Endothelial cell (in vitro differentiated cells): ENCODE measurements at regions not wholly inside any gene's neighbourhood (a gene's known extent, or its start where the extent isn't known, plus 50 kb on each side); places are given as distances from the start of the nearest gene placed in this dataset.

Experiments
- DNase-seq: peaks from one replicate; pipeline ENCODE4 v3.0.0; 2021; ENCODE audit warnings: low spot score
- H3K27ac Mint-ChIP-seq: one replicate; pipeline ENCODE4 v1.8.0; 2021; ENCODE audit warnings: mixed read lengths, inconsistent platforms; ENCODE audit not compliant: unreplicated experiment
- H3K27me3 Mint-ChIP-seq: one replicate; pipeline ENCODE4 v1.8.0; 2021; ENCODE audit warnings: mild to moderate bottlenecking, moderate library complexity, mixed read lengths, inconsistent platforms; ENCODE audit not compliant: unreplicated experiment
- H3K36me3 Mint-ChIP-seq: one replicate; pipeline ENCODE4 v1.8.0; 2021; ENCODE audit warnings: mild to moderate bottlenecking, low read depth, mixed read lengths, inconsistent platforms; ENCODE audit not compliant: unreplicated experiment
- H3K4me1 Mint-ChIP-seq: one replicate; pipeline ENCODE4 v1.8.0; 2021; ENCODE audit warnings: mild to moderate bottlenecking, mixed read lengths, inconsistent platforms; ENCODE audit not compliant: unreplicated experiment
- H3K4me3 Mint-ChIP-seq: one replicate; pipeline ENCODE4 v1.8.0; 2021; ENCODE audit warnings: mild to moderate bottlenecking, mixed read lengths, inconsistent platforms; ENCODE audit not compliant: unreplicated experiment
- H3K9me3 Mint-ChIP-seq: one replicate; pipeline ENCODE4 v1.8.0; 2021; ENCODE audit warnings: mixed read lengths, inconsistent platforms; ENCODE audit not compliant: unreplicated experiment
- TF ChIP-seq, protein P1 (sequence below): fragments of 200-600 bp; sonication (generic); IDR thresholded peaks from one replicate; pipeline ENCODE4 v1.5.0; 2021; ENCODE audit warnings: antibody characterized with exemption; ENCODE audit not compliant: unreplicated experiment

DNA sequence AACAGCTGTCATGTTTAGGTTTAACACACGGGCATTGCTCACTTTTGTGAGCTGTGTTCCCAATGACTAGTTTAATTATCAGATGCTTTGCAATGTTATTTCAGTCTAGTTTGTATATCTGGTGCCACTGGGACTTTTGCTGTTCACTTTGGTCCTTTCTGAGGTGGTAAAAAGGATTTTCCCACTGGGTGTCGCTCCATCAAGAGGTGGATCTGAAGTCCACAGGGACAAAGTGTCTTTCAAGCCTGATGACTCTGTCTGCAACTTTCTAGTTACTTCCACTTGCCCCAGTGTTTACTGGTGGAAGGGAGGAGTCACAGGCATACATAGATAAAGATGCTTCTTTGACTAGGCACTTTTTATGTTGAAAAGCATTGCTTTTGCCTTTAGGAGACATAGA lies 242.2 kb downstream of the HGF start:
- no peak overlapping the region for H3K4me3 Mint-ChIP-seq
- H3K4me1 Mint-ChIP-seq, result no peaks in the 10 kb centered on the region
- TF ChIP-seq, protein P1, sequence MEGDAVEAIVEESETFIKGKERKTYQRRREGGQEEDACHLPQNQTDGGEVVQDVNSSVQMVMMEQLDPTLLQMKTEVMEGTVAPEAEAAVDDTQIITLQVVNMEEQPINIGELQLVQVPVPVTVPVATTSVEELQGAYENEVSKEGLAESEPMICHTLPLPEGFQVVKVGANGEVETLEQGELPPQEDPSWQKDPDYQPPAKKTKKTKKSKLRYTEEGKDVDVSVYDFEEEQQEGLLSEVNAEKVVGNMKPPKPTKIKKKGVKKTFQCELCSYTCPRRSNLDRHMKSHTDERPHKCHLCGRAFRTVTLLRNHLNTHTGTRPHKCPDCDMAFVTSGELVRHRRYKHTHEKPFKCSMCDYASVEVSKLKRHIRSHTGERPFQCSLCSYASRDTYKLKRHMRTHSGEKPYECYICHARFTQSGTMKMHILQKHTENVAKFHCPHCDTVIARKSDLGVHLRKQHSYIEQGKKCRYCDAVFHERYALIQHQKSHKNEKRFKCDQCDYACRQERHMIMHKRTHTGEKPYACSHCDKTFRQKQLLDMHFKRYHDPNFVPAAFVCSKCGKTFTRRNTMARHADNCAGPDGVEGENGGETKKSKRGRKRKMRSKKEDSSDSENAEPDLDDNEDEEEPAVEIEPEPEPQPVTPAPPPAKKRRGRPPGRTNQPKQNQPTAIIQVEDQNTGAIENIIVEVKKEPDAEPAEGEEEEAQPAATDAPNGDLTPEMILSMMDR, result no peak
- H3K27me3 Mint-ChIP-seq, result no peaks in the 10 kb centered on the region
- H3K36me3 Mint-ChIP-seq, result no peaks in the 10 kb centered on the region
- no peak overlapping the region for H3K27ac Mint-ChIP-seq
- DNase-seq, result no peak
- no peaks in the 10 kb centered on the region for H3K9me3 Mint-ChIP-seq

DNA sequence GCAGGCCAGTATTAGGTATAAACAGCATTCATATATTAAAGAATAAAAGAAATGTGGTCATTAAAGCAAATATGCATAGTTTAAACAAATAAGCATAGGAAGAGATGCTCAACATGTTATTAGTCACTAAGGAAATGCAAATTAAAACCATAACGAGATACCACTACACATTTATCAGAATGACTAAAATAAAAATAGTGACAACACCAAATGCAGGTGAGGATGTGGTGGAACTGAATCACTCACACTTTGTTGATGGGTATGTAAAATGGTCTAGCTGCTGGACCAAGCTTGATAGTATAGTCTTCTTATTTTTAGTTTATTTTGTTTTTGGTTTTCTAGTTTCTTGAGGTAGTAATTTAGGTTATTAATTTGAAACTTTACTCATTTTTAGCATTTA lies 242.9 kb downstream of the HGF start:
- TF ChIP-seq, protein P1, result no peak
- no peaks in the 10 kb centered on the region for H3K4me1 Mint-ChIP-seq
- H3K27me3 Mint-ChIP-seq, result no peaks in the 10 kb centered on the region
- H3K36me3 Mint-ChIP-seq, result no peaks in the 10 kb centered on the region
- DNase-seq, result no peak
- H3K27ac Mint-ChIP-seq, result no peak overlapping the region
- H3K9me3 Mint-ChIP-seq, result no peaks in the 10 kb centered on the region
- H3K4me3 Mint-ChIP-seq, result no peak overlapping the region

DNA sequence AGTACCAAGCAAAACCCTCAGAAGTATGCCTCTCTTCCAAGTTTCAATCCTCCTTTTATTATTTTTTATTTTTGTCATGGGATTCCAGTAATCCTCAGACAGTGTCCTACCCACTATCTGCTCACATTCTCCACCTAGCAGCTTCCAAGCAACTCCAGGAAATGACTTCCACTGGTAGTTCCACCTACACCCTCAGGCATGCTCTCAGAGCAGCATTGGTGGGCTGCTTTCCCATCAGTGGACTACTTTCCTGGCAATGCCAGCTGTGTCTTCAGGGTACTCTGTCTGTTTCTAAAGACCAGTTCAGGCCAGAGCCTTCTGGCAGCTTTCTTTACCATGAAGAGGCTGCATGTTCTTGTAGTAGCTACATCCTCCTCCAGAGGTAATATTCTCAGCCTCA lies 244.0 kb downstream of the HGF start:
- Mint-ChIP-seq H3K9me3 (no peaks in the 10 kb centered on the region), H3K4me1 (no peaks in the 10 kb centered on the region), H3K4me3 (no peak overlapping the region), H3K36me3 (no peaks in the 10 kb centered on the region), H3K27me3 (no peaks in the 10 kb centered on the region), H3K27ac (no peak overlapping the region)
- TF ChIP-seq, protein P1, result no peak
- DNase-seq, result no peak

DNA sequence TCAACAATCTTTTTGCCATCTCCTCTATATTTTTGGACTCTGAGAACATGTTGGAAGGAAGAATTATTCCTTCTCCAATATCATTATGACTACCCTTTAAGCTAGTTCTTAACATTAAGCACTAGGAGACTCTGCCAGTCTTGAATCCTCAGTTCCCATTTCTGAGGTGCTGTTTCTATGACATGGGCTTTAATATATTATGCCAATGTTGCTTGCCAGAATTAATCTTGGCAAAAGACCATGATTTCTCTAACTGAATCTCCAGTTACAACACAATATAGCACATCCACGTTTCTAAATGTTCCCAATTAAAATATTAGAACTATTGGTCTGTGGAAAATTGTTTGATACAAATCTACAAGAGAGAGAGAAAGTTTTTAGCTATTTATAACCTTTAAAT lies 250.0 kb downstream of the HGF start:
- no peak for DNase-seq
- H3K36me3 Mint-ChIP-seq, result no peaks in the 10 kb centered on the region
- no peak overlapping the region for H3K27ac Mint-ChIP-seq
- no peaks in the 10 kb centered on the region for H3K27me3 Mint-ChIP-seq
- TF ChIP-seq, protein P1, result no peak
- H3K9me3 Mint-ChIP-seq, result no peaks in the 10 kb centered on the region
- no peak overlapping the region for H3K4me3 Mint-ChIP-seq
- H3K4me1 Mint-ChIP-seq, result no peaks in the 10 kb centered on the region

DNA sequence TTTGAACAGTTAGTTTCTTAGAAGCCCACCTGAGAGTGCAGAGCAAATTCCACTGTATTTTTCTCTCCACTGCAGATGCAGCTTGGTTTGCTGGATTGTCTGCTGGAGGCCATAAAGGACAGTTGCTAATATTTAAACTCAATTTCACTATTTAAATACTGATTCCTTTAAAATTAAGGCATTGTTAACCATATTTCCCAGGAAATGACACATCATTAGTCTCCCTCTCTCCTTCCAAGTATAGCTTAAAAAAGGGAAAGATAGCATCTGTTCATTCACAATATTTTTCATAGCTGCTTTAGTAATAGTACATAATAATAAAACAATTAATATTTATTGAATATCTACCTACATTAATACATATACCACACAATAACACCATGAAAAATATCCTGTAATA lies 252.9 kb downstream of the HGF start:
- Mint-ChIP-seq H3K4me3 (no peak overlapping the region), H3K27ac (no peak overlapping the region), H3K36me3 (no peaks in the 10 kb centered on the region), H3K9me3 (no peaks in the 10 kb centered on the region), H3K27me3 (no peaks in the 10 kb centered on the region), H3K4me1 (no peaks in the 10 kb centered on the region)
- TF ChIP-seq, protein P1, result no peak
- no peak for DNase-seq
